ENCODE measurements at regions not wholly inside any gene's neighbourhood (a gene's known extent, or its start where the extent isn't known, plus 50 kb on each side); places are given as distances from the start of the nearest gene placed in this dataset.

DNA sequence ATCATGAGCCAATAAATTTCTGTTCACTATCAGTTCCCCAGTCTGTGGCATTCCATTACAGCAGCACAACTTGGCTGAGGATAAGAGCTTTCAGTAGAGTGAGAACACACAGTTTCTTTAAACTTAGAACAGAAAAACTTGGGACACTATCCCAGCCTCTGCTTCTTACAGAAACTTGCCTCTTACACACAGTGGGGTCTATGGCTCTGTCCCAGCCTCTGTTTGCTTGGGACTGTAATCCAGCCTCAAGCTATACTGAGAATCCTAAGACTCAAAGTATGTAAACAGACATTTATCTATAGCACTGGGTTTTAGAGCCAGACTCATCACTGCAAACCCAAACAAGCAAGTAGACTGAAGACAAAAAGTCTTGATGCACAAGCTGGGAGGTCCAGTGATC lies 355.8 kb upstream of the VSTM2A start:
- H3K9me3 ChIP-seq: peaks cover 0 to 58% (median 40%) of the 10 kb centered on the region in 8 donors
- H3K4me3 ChIP-seq: no peak overlapping the region
- H3K36me3 ChIP-seq: no peaks in the 10 kb centered on the region
- no peak for TF ChIP-seq POLR2A (IDR thresholded peaks at IDR 0.05)
- TF ChIP-seq, protein P1, sequence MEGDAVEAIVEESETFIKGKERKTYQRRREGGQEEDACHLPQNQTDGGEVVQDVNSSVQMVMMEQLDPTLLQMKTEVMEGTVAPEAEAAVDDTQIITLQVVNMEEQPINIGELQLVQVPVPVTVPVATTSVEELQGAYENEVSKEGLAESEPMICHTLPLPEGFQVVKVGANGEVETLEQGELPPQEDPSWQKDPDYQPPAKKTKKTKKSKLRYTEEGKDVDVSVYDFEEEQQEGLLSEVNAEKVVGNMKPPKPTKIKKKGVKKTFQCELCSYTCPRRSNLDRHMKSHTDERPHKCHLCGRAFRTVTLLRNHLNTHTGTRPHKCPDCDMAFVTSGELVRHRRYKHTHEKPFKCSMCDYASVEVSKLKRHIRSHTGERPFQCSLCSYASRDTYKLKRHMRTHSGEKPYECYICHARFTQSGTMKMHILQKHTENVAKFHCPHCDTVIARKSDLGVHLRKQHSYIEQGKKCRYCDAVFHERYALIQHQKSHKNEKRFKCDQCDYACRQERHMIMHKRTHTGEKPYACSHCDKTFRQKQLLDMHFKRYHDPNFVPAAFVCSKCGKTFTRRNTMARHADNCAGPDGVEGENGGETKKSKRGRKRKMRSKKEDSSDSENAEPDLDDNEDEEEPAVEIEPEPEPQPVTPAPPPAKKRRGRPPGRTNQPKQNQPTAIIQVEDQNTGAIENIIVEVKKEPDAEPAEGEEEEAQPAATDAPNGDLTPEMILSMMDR (IDR thresholded peaks at IDR 0.05 in 8 of 11, conservative IDR thresholded peaks at IDR 0.05 in 3 of 11): no peak
- TF ChIP-seq POLR2AphosphoS5 (IDR thresholded peaks at IDR 0.05): no peak
- H3K4me1 ChIP-seq: no peaks in the 10 kb centered on the region
- no peak overlapping the region for H3K27ac ChIP-seq
- no peaks in the 10 kb centered on the region for H3K27me3 ChIP-seq (replicated peaks in 1 of 7)
- DNase-seq: no peak
- intact Hi-C loops (cut with DNase I; ENCODE audit: low total_unique reads): no loop called here

DNA sequence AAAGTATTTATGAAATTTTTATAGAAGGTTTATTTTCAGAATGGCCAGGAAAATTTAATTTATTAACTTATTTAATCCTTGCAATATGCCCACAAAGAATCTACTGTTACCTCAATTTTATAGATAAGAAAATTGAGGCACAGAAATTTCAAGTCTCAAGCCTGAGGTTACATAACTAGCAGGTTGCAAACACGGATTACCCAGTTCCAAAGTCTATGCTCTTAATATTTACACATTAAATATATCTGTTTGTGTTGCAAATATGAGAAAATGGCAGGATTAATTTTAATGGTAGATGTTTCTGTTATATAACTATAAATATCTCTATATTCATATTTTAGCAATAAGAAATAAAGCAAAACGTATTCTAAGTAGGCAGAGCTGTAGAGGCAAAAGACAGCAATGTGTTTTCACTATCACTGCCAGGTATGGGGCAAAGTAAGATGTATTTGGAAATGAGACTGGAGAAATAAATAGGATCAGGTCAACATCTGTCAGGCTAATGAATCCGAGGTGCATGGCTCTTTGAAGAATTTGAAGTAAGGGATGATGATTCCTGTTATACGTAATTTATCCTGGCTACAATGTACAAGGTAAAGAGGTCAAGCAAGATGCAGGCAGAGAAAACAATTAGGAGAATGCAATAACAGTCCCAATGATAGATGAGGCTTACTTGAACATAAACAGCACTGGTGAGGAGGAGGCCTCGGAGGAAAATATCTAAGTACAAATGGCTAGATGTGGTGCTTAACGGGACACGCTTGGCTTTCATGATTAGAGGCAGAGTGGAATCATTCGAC lies 354.1 kb upstream of the VSTM2A start:
- Histone ChIP-seq H3K27ac (no peak overlapping the region), H3K36me3 (no peaks in the 10 kb centered on the region), H3K9me3 (peaks cover 0 to 46% (median 36%) of the 10 kb centered on the region in 8 donors), H3K4me3 (no peak overlapping the region), H3K27me3 (replicated peaks in 1 of 7) (no peaks in the 10 kb centered on the region), H3K4me1 (no peaks in the 10 kb centered on the region)
- WGBS, 5 donors: 61 to 78% (median 69%) methylated on average over 8 of the region's 8 CpGs
- TF ChIP-seq POLR2A (IDR thresholded peaks at IDR 0.05) (no peak), POLR2AphosphoS5 (IDR thresholded peaks at IDR 0.05) (no peak)
- TF ChIP-seq, protein P1 (IDR thresholded peaks at IDR 0.05 in 8 of 11, conservative IDR thresholded peaks at IDR 0.05 in 3 of 11): no peak
- intact Hi-C loops (cut with DNase I; ENCODE audit: low total_unique reads): no loop called here
- no peak for DNase-seq

DNA sequence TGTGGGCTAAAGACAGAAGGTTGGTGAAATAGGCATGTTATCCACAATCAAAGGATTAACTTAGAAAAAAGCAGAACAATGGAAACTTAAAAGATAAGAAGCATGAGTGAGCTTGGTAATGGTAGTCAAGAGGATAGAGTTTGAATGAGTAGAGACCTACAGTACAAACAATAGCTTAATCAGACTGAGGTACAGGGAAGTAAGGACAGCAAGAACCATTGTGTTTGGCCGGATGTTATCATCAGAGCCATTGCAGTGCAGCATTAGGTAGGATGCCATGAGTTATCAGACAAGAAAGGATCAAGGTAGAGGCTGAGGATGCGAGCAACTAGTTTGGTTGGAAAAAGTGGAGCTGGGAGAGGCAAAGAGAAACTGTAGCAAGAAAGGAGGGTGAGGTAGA lies 353.3 kb upstream of the VSTM2A start:
- Histone ChIP-seq H3K27ac (no peak overlapping the region), H3K4me3 (no peak overlapping the region), H3K9me3 (peaks cover 0 to 41% (median 35%) of the 10 kb centered on the region in 8 donors), H3K4me1 (no peaks in the 10 kb centered on the region), H3K27me3 (replicated peaks in 1 of 7) (no peaks in the 10 kb centered on the region), H3K36me3 (no peaks in the 10 kb centered on the region)
- intact Hi-C loops (cut with DNase I; ENCODE audit: low total_unique reads): no loop called here
- TF ChIP-seq POLR2AphosphoS5 (IDR thresholded peaks at IDR 0.05) (no peak), POLR2A (IDR thresholded peaks at IDR 0.05) (no peak)
- TF ChIP-seq, protein P1 (IDR thresholded peaks at IDR 0.05 in 8 of 11, conservative IDR thresholded peaks at IDR 0.05 in 3 of 11): no peak
- DNase-seq: no peak
- 67 to 83% (median 73%) methylated on average over 2 of the region's 2 CpGs for WGBS, 5 donors

DNA sequence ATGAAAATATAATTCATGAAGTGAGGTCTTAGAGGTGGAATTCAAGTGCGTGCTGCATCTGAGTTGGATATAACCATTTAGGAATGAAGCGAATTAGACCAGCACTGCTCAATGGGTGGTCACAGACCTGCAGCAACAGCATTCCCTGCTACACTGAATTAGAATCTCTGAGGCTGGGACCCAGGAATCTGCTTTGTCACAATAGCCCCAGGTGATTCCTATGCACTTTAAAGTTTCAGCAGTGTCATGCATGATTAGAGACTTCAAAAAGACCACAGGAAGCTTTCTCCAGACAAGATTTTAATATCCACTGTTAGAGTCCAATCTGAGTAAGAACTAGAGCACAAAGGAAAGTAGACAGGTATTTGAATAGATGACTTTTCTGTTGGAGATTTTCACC lies 352.8 kb upstream of the VSTM2A start:
- Histone ChIP-seq H3K36me3 (no peaks in the 10 kb centered on the region), H3K27me3 (replicated peaks in 1 of 7) (no peaks in the 10 kb centered on the region), H3K4me3 (no peak overlapping the region), H3K9me3 (peaks cover 0 to 38% (median 33%) of the 10 kb centered on the region in 8 donors), H3K27ac (no peak overlapping the region), H3K4me1 (no peaks in the 10 kb centered on the region)
- 45 to 74% (median 68%) methylated on average over 2 of the region's 2 CpGs for WGBS, 5 donors
- DNase-seq: no peak
- TF ChIP-seq POLR2A (IDR thresholded peaks at IDR 0.05) (no peak), POLR2AphosphoS5 (IDR thresholded peaks at IDR 0.05) (no peak)
- TF ChIP-seq, protein P1 (IDR thresholded peaks at IDR 0.05 in 8 of 11, conservative IDR thresholded peaks at IDR 0.05 in 3 of 11): no peak
- intact Hi-C loops (cut with DNase I; ENCODE audit: low total_unique reads): no loop called here

Measured in spleen (tissue), 11 donors.